Adrenal gland (tissue), 9 donors: ENCODE measurements at regions not wholly inside any gene's neighbourhood (a gene's known extent, or its start where the extent isn't known, plus 50 kb on each side); places are given as distances from the start of the nearest gene placed in this dataset.

Experiments used
- DNase-seq, 7 donors: peaks; one replicate each; pipeline ENCODE4 v3.0.0-alpha.2; 2019 to 2020
- H3K27ac ChIP-seq, 5 donors: fragments of 200-600 bp; sonication (generic) in 4 of 5; 1 replicate in 3 of 5; 2 replicates in 2 of 5; pipeline versions ENCODE4 v1.5.1 to v1.8.0; 2016 to 2020; ENCODE audit warnings: mild to moderate bottlenecking in 1 of 5
- H3K27me3 ChIP-seq: fragments of 200-600 bp; 2 replicates; pipeline ENCODE4 v1.8.0; 2021
- H3K36me3 ChIP-seq, 2 donors: fragments of 200-600 bp; replicated peaks in 1 of 2; 1 replicate in 1 of 2; 2 replicates in 1 of 2; pipeline versions ENCODE4 v1.5.1 to v1.8.0; 2018 to 2022
- H3K4me1 ChIP-seq, 2 donors: fragments of 200-600 bp; replicated peaks in 1 of 2; 1 replicate in 1 of 2; 2 replicates in 1 of 2; pipeline versions ENCODE4 v1.5.1 to v1.8.0; 2018 to 2021
- H3K4me3 ChIP-seq, 4 donors: fragments of 200-600 bp; sonication (generic) in 3 of 4; one replicate each; pipeline ENCODE4 v1.5.1; 2016 to 2018
- H3K9me3 ChIP-seq, 3 donors: fragments of 200-600 bp; sonication (generic) in 1 of 3; replicated peaks in 1 of 3; 1 replicate in 2 of 3; 2 replicates in 1 of 3; pipeline versions ENCODE4 v1.5.1 to v1.8.0; 2016 to 2021
- POLR2A ChIP-seq, 2 donors: fragments of 450-650 bp; IDR thresholded peaks; one replicate each; pipeline ENCODE4 v1.6.1; 2017; ENCODE audit warnings: antibody characterized with exemption in 2 of 2, mild to moderate bottlenecking in 2 of 2, moderate library complexity in 1 of 2
- WGBS, 4 donors: extraction: QIAGEN DNeasy Blood & Tissue Kit in 2 of 4; methylation state at CpG; one replicate each; pipeline versions ENCODE4 v1.1.5 to v1.1.7; 2013 to 2017; 5-methylcytosine and 5-hydroxymethylcytosine counted together
- intact Hi-C, 2 donors: fragments of 100-400 bp; cut with DNase I; formaldehyde crosslinking; loops; one replicate each; pipeline versions ENCODE4 v1.14.1 to v1.15.0; 2022 to 2023
- TF ChIP-seq, protein P1 (sequence below), 6 experiments: fragments of 450-650 bp in 4 of 6; fragments of 200-600 bp in 2 of 6; sonication (generic) in 1 of 6; IDR thresholded peaks; 1 replicate in 5 of 6; 2 replicates in 1 of 6; pipeline versions ENCODE4 v1.5.1 to v1.8.0; 2016 to 2021; ENCODE audit warnings: antibody characterized with exemption in 6 of 6, mild to moderate bottlenecking in 2 of 6, moderate library complexity in 1 of 6
- donor health status: healthy with polysubstance abuse.
- donor health status: Bipolar disorder and iron deficiency.
- donor health status: DM: yes; HTN: yes; CAD: no.
- donor health status: DM: no; HTN: no; CAD: no.
- donor health status: DM: no; HTN: no; CAD: no.

GRCh38 chr9:115306865-115307264 is 188.9 kb upstream of the TNC start:
- Histone ChIP-seq H3K9me3 (no peaks in the 10 kb centered on the region), H3K27me3 (no peaks in the 10 kb centered on the region), H3K4me3 (no peak overlapping the region), H3K27ac (no peak overlapping the region), H3K36me3 (no peaks in the 10 kb centered on the region), H3K4me1 (no peaks in the 10 kb centered on the region)
- no peak for TF ChIP-seq POLR2A (IDR thresholded peaks at IDR 0.05)
- TF ChIP-seq, protein P1, sequence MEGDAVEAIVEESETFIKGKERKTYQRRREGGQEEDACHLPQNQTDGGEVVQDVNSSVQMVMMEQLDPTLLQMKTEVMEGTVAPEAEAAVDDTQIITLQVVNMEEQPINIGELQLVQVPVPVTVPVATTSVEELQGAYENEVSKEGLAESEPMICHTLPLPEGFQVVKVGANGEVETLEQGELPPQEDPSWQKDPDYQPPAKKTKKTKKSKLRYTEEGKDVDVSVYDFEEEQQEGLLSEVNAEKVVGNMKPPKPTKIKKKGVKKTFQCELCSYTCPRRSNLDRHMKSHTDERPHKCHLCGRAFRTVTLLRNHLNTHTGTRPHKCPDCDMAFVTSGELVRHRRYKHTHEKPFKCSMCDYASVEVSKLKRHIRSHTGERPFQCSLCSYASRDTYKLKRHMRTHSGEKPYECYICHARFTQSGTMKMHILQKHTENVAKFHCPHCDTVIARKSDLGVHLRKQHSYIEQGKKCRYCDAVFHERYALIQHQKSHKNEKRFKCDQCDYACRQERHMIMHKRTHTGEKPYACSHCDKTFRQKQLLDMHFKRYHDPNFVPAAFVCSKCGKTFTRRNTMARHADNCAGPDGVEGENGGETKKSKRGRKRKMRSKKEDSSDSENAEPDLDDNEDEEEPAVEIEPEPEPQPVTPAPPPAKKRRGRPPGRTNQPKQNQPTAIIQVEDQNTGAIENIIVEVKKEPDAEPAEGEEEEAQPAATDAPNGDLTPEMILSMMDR (IDR thresholded peaks at IDR 0.05): no peak
- intact Hi-C loops: no loop called here
- 48 to 68% (median 61%) methylated on average over 2 of the region's 2 CpGs for WGBS, 4 donors
- no peak for DNase-seq

GRCh38 chr9:115313545-115313944 is 195.6 kb upstream of the TNC start:
- H3K4me3 ChIP-seq: no peak overlapping the region
- TF ChIP-seq, protein P1 (IDR thresholded peaks at IDR 0.05): no peak
- no peak for TF ChIP-seq POLR2A (IDR thresholded peaks at IDR 0.05)
- no peaks in the 10 kb centered on the region for H3K27me3 ChIP-seq

GRCh38 chr9:115326461-115326860 is 208.5 kb upstream of the TNC start:
- no peaks in the 10 kb centered on the region for H3K27me3 ChIP-seq
- no peak overlapping the region for H3K4me3 ChIP-seq
- intact Hi-C loops: no loop called here
- no peak for TF ChIP-seq POLR2A (IDR thresholded peaks at IDR 0.05)
- TF ChIP-seq, protein P1 (IDR thresholded peaks at IDR 0.05): no peak
- peaks cover 0 to 6% of the 10 kb centered on the region in 2 donors for H3K4me1 ChIP-seq
- H3K9me3 ChIP-seq: no peaks in the 10 kb centered on the region
- WGBS, 4 donors: 85 to 89% (median 87%) methylated on average over 3 of the region's 3 CpGs
- no peak for DNase-seq
- H3K36me3 ChIP-seq: no peaks in the 10 kb centered on the region
- no peak overlapping the region for H3K27ac ChIP-seq

More at GRCh38 chr9:115313545-115313944, 195.6 kb upstream of the TNC start:
- no peak for DNase-seq
- no peaks in the 10 kb centered on the region for H3K36me3 ChIP-seq
- H3K27ac ChIP-seq: no peak overlapping the region
- no peaks in the 10 kb centered on the region for H3K4me1 ChIP-seq
- intact Hi-C loops: no loop called here
- H3K9me3 ChIP-seq: no peaks in the 10 kb centered on the region

GRCh38 chr9:115327436-115328122 is 209.6 kb upstream of the TNC start:
- Histone ChIP-seq H3K4me1 (peaks cover 0 to 6% of the 10 kb centered on the region in 2 donors), H3K36me3 (no peaks in the 10 kb centered on the region), H3K9me3 (no peaks in the 10 kb centered on the region), H3K4me3 (no peak overlapping the region), H3K27ac (no peak overlapping the region), H3K27me3 (no peaks in the 10 kb centered on the region)
- WGBS, 4 donors: 81 to 97% (median 89%) methylated on average over 2 of the region's 2 CpGs
- DNase-seq: no peak
- TF ChIP-seq POLR2A (IDR thresholded peaks at IDR 0.05): no peak
- TF ChIP-seq, protein P1 (IDR thresholded peaks at IDR 0.05): no peak
- intact Hi-C loops: no loop called here
